Neuron (in vitro differentiated cells): ENCODE measurements at regions not wholly inside any gene's neighbourhood (a gene's known extent, or its start where the extent isn't known, plus 50 kb on each side); places are given as distances from the start of the nearest gene placed in this dataset.

Experiments
- H2AFZ ChIP-seq: one replicate; pipeline ENCODE4 v1.6.1; 2013; ENCODE audit warnings: low read depth, mild to moderate bottlenecking, inconsistent platforms, low read length, moderate library complexity
- H3K27me3 ChIP-seq: one replicate; pipeline ENCODE4 v1.6.1; 2013; ENCODE audit warnings: low read length; ENCODE audit not compliant: insufficient read depth
- H3K36me3 ChIP-seq: one replicate; pipeline ENCODE4 v1.6.1; 2013; ENCODE audit warnings: low read length; ENCODE audit not compliant: insufficient read depth
- H3K4me1 ChIP-seq: one replicate; pipeline ENCODE4 v1.6.1; 2013; ENCODE audit warnings: low read length; ENCODE audit not compliant: insufficient read depth
- H3K4me3 ChIP-seq: 2 replicates; pipeline ENCODE4 v1.5.1; 2013; ENCODE audit warnings: mild to moderate bottlenecking, low read length, moderate library complexity
- H3K9me3 ChIP-seq: one replicate; pipeline ENCODE4 v1.6.1; 2013; ENCODE audit warnings: low read length

- no peaks in the 10 kb centered on the region for H3K9me3 ChIP-seq
- no peak overlapping the region for H2AFZ ChIP-seq
- H3K4me3 ChIP-seq, result no peak overlapping the region
- H3K27me3 ChIP-seq, result no peaks in the 10 kb centered on the region
- no peaks in the 10 kb centered on the region for H3K36me3 ChIP-seq
- no peaks in the 10 kb centered on the region for H3K4me1 ChIP-seq
These were observed 256.9 kb downstream of the SQOR start for GRCh38 chr15:45891766-45892165.

- Histone ChIP-seq H3K4me3 (no peak overlapping the region), H3K36me3 (no peaks in the 10 kb centered on the region), H2AFZ (no peak overlapping the region), H3K9me3 (no peaks in the 10 kb centered on the region), H3K27me3 (no peaks in the 10 kb centered on the region), H3K4me1 (no peaks in the 10 kb centered on the region)
These were observed 257.4 kb downstream of the SQOR start for GRCh38 chr15:45892182-45892581.

GRCh38 chr15:45903283-45903682 is 268.5 kb downstream of the SQOR start:
- Histone ChIP-seq H3K4me1 (no peaks in the 10 kb centered on the region), H3K4me3 (no peak overlapping the region), H3K27me3 (no peaks in the 10 kb centered on the region), H3K36me3 (no peaks in the 10 kb centered on the region), H2AFZ (no peak overlapping the region), H3K9me3 (no peaks in the 10 kb centered on the region)

- Histone ChIP-seq H3K9me3 (no peaks in the 10 kb centered on the region), H3K4me1 (no peaks in the 10 kb centered on the region), H3K27me3 (no peaks in the 10 kb centered on the region), H3K4me3 (no peak overlapping the region), H2AFZ (no peak overlapping the region), H3K36me3 (no peaks in the 10 kb centered on the region)
These were observed 269.2 kb downstream of the SQOR start for GRCh38 chr15:45904019-45904418.

- Histone ChIP-seq H3K4me1 (no peaks in the 10 kb centered on the region), H3K36me3 (no peaks in the 10 kb centered on the region), H2AFZ (no peak overlapping the region), H3K27me3 (no peaks in the 10 kb centered on the region), H3K4me3 (no peak overlapping the region), H3K9me3 (no peaks in the 10 kb centered on the region)
These were observed 271.4 kb downstream of the SQOR start for GRCh38 chr15:45906230-45906629.

GRCh38 chr15:45910671-45911070 is 275.8 kb downstream of the SQOR start:
- Histone ChIP-seq H2AFZ (no peak overlapping the region), H3K36me3 (no peaks in the 10 kb centered on the region), H3K4me1 (no peaks in the 10 kb centered on the region), H3K4me3 (no peak overlapping the region), H3K9me3 (no peaks in the 10 kb centered on the region), H3K27me3 (no peaks in the 10 kb centered on the region)

GRCh38 chr15:45913451-45913850 is 278.6 kb downstream of the SQOR start:
- Histone ChIP-seq H3K4me3 (no peak overlapping the region), H2AFZ (no peak overlapping the region), H3K36me3 (no peaks in the 10 kb centered on the region), H3K27me3 (no peaks in the 10 kb centered on the region), H3K9me3 (no peaks in the 10 kb centered on the region), H3K4me1 (no peaks in the 10 kb centered on the region)

GRCh38 chr15:45914425-45914824 is 279.6 kb downstream of the SQOR start:
- Histone ChIP-seq H3K4me1 (no peaks in the 10 kb centered on the region), H2AFZ (no peak overlapping the region), H3K27me3 (no peaks in the 10 kb centered on the region), H3K9me3 (no peaks in the 10 kb centered on the region), H3K36me3 (no peaks in the 10 kb centered on the region), H3K4me3 (no peak overlapping the region)

- no peak overlapping the region for H2AFZ ChIP-seq
- H3K9me3 ChIP-seq, result no peaks in the 10 kb centered on the region
- H3K4me1 ChIP-seq, result no peaks in the 10 kb centered on the region
- no peaks in the 10 kb centered on the region for H3K27me3 ChIP-seq
- no peak overlapping the region for H3K4me3 ChIP-seq
- no peaks in the 10 kb centered on the region for H3K36me3 ChIP-seq
These were observed 284.0 kb downstream of the SQOR start for GRCh38 chr15:45918839-45919238.

- Histone ChIP-seq H3K4me3 (no peak overlapping the region), H2AFZ (no peak overlapping the region), H3K9me3 (no peaks in the 10 kb centered on the region), H3K27me3 (no peaks in the 10 kb centered on the region), H3K4me1 (no peaks in the 10 kb centered on the region), H3K36me3 (no peaks in the 10 kb centered on the region)
These were observed 285.0 kb downstream of the SQOR start for GRCh38 chr15:45919806-45920205.

GRCh38 chr15:45921376-45921775 is 286.5 kb downstream of the SQOR start:
- Histone ChIP-seq H3K9me3 (no peaks in the 10 kb centered on the region), H3K4me3 (no peak overlapping the region), H3K27me3 (no peaks in the 10 kb centered on the region), H3K36me3 (no peaks in the 10 kb centered on the region), H2AFZ (no peak overlapping the region), H3K4me1 (no peaks in the 10 kb centered on the region)

GRCh38 chr15:45921978-45922377 is 287.1 kb downstream of the SQOR start:
- Histone ChIP-seq H3K4me1 (no peaks in the 10 kb centered on the region), H3K4me3 (no peak overlapping the region), H3K27me3 (no peaks in the 10 kb centered on the region), H3K36me3 (no peaks in the 10 kb centered on the region), H2AFZ (no peak overlapping the region), H3K9me3 (no peaks in the 10 kb centered on the region)

- H3K27me3 ChIP-seq, result no peaks in the 10 kb centered on the region
- no peaks in the 10 kb centered on the region for H3K4me1 ChIP-seq
- no peak overlapping the region for H2AFZ ChIP-seq
- no peaks in the 10 kb centered on the region for H3K36me3 ChIP-seq
- no peak overlapping the region for H3K4me3 ChIP-seq
- H3K9me3 ChIP-seq, result no peaks in the 10 kb centered on the region
These were observed 306.5 kb downstream of the SQOR start for GRCh38 chr15:45941367-45941766.

- H3K4me1 ChIP-seq, result no peaks in the 10 kb centered on the region
- no peaks in the 10 kb centered on the region for H3K27me3 ChIP-seq
- H3K36me3 ChIP-seq, result no peaks in the 10 kb centered on the region
- H3K4me3 ChIP-seq, result no peak overlapping the region
- no peak overlapping the region for H2AFZ ChIP-seq
- H3K9me3 ChIP-seq, result no peaks in the 10 kb centered on the region
These were observed 308.4 kb downstream of the SQOR start for GRCh38 chr15:45943240-45943639.
